MM.1S (cell line): ENCODE measurements at regions not wholly inside any gene's neighbourhood (a gene's known extent, or its start where the extent isn't known, plus 50 kb on each side); places are given as distances from the start of the nearest gene placed in this dataset.
"Not testable (repeated sequence)": the region's sequence is repeated elsewhere in the genome, so short reads cannot be mapped to it uniquely, and the experiment has no call there.

Experiments used
- DNase-seq: peaks from one replicate; pipeline ENCODE4 v3.0.0-alpha.2; 2015
- H2AFZ ChIP-seq: fragments of 300-600 bp; sonication (generic); 2 replicates; pipeline ENCODE4 v1.6.0; 2016; ENCODE audit warnings: antibody characterized with exemption, low read length
- H3F3A ChIP-seq: fragments of 300-600 bp; sonication (generic); 2 replicates; pipeline ENCODE4 v1.6.1; 2016; ENCODE audit warnings: mild to moderate bottlenecking, antibody characterized with exemption, low read length, moderate library complexity, mixed read lengths; ENCODE audit not compliant: insufficient read depth
- H3K27ac ChIP-seq: fragments of 300-600 bp; sonication (generic); 2 replicates; pipeline ENCODE4 v1.5.1; 2016; ENCODE audit warnings: mild to moderate bottlenecking, low read length
- H3K27me3 ChIP-seq: fragments of 300-600 bp; sonication (generic); replicated peaks from 2 replicates; pipeline ENCODE4 v1.6.0; 2016; ENCODE audit warnings: low read length; ENCODE audit not compliant: insufficient read depth
- H3K36me3 ChIP-seq: fragments of 300-600 bp; sonication (generic); replicated peaks from 2 replicates; pipeline ENCODE4 v1.6.1; 2016; ENCODE audit warnings: mild to moderate bottlenecking, low read length, mixed read lengths; ENCODE audit not compliant: insufficient read depth
- H3K4me1 ChIP-seq: fragments of 300-600 bp; sonication (generic); 2 replicates; pipeline ENCODE4 v1.6.1; 2016; ENCODE audit warnings: low read length, mixed read lengths
- H3K4me2 ChIP-seq: fragments of 300-600 bp; sonication (generic); 2 replicates; pipeline ENCODE4 v1.6.0; 2016; ENCODE audit warnings: low read depth, low read length
- H3K4me3 ChIP-seq: fragments of 300-600 bp; sonication (generic); 2 replicates; pipeline ENCODE4 v1.5.1; 2016; ENCODE audit warnings: low read length, mixed read lengths
- H3K79me2 ChIP-seq: fragments of 300-600 bp; sonication (generic); 2 replicates; pipeline ENCODE4 v1.6.1; 2016; ENCODE audit warnings: mixed run types, low read length, mixed read lengths
- H3K9ac ChIP-seq: fragments of 300-600 bp; sonication (generic); 2 replicates; pipeline ENCODE4 v1.6.1; 2016; ENCODE audit warnings: low read length, mixed read lengths
- H3K9me2 ChIP-seq: fragments of 300-600 bp; sonication (generic); replicated peaks from 2 replicates; pipeline ENCODE4 v1.6.1; 2016; ENCODE audit warnings: mild to moderate bottlenecking, low read length, mixed read lengths; ENCODE audit not compliant: insufficient read depth
- H3K9me3 ChIP-seq: fragments of 300-600 bp; sonication (generic); replicated peaks from 2 replicates; pipeline ENCODE4 v1.6.1; 2016; ENCODE audit warnings: mild to moderate bottlenecking, low read length, mixed read lengths; ENCODE audit not compliant: insufficient read depth
- H4K20me1 ChIP-seq: fragments of 300-600 bp; sonication (generic); 2 replicates; pipeline ENCODE4 v1.6.1; 2016; ENCODE audit warnings: mild to moderate bottlenecking, low read length, moderate library complexity, mixed read lengths; ENCODE audit not compliant: insufficient read depth
- CTCF ChIP-seq: fragments of 300-600 bp; sonication (generic); IDR thresholded peaks from 2 replicates; pipeline ENCODE4 v1.5.1; 2016; ENCODE audit warnings: antibody characterized with exemption, low read length, mixed read lengths
- EZH2 ChIP-seq: fragments of 300-600 bp; sonication (generic); optimal IDR thresholded peaks from 2 replicates; pipeline ENCODE3; 2017; ENCODE audit warnings: low read depth, mild to moderate bottlenecking, antibody characterized with exemption, low read length, mixed read lengths
- EZH2phosphoT487 ChIP-seq: fragments of 300-600 bp; sonication (generic); IDR thresholded peaks from 2 replicates; pipeline ENCODE4 v1.6.1; 2018; ENCODE audit warnings: antibody characterized with exemption, low read length

GRCh38 chrX:110915570-110915969 is 120.0 kb upstream of the CHRDL1 start:
- DNase-seq = no peak
- H3K9ac ChIP-seq = no peak overlapping the region
- no peak for TF ChIP-seq EZH2phosphoT487
- TF ChIP-seq EZH2 = no peak
- no peak for TF ChIP-seq CTCF

GRCh38 chrX:110915111-110915510 is 119.5 kb upstream of the CHRDL1 start:
- no peaks in the 10 kb centered on the region for H3K27me3 ChIP-seq
- no peak overlapping the region for H3K4me3 ChIP-seq
- no peaks in the 10 kb centered on the region for H3K9me2 ChIP-seq
- no peaks in the 10 kb centered on the region for H3K36me3 ChIP-seq
- H2AFZ ChIP-seq = no peak overlapping the region
- no peak overlapping the region for H3K27ac ChIP-seq
- no peaks in the 10 kb centered on the region for H3F3A ChIP-seq
- no peaks in the 10 kb centered on the region for H3K9me3 ChIP-seq
- DNase-seq = no peak
- H3K4me1 ChIP-seq = no peaks in the 10 kb centered on the region
- H3K9ac ChIP-seq = no peak overlapping the region
- TF ChIP-seq EZH2 = no peak
- TF ChIP-seq CTCF = no peak
- no peak for TF ChIP-seq EZH2phosphoT487
- no peaks in the 10 kb centered on the region for H4K20me1 ChIP-seq
- H3K4me2 ChIP-seq = no peak overlapping the region
- H3K79me2 ChIP-seq = no peaks in the 10 kb centered on the region

More at GRCh38 chrX:110915570-110915969, 120.0 kb upstream of the CHRDL1 start:
- Histone ChIP-seq H3K4me2 (no peak overlapping the region), H3K9me3 (no peaks in the 10 kb centered on the region), H3K9me2 (no peaks in the 10 kb centered on the region), H2AFZ (no peak overlapping the region), H3K27me3 (no peaks in the 10 kb centered on the region), H3K4me1 (no peaks in the 10 kb centered on the region), H3K79me2 (no peaks in the 10 kb centered on the region), H3K27ac (no peak overlapping the region), H4K20me1 (no peaks in the 10 kb centered on the region), H3K4me3 (no peak overlapping the region), H3K36me3 (no peaks in the 10 kb centered on the region), H3F3A (no peaks in the 10 kb centered on the region)

DNA sequence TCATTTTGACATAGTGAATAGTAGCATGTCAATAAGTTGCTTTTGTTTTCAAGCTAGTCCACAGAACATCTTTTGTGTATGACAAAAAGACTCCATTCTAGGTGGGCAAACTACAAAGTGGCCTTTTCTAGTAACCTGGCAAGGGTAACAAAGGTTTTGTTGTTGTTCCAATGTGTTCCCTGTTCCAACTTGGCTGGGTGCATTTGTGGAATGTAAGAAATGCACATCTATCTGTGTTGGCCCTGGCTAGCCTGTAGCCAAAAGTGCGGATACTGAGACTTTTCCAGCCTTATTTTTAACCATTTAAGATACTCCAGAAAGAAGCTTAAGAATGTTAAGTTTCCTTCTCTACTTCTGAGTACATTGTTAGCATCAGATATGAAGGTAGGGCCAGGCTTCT is 118.7 kb upstream of the CHRDL1 start:
- Histone ChIP-seq H3K4me2 (no peak overlapping the region), H3K9me3 (no peaks in the 10 kb centered on the region), H3K9ac (no peak overlapping the region), H3K4me3 (no peak overlapping the region), H3F3A (no peaks in the 10 kb centered on the region), H3K4me1 (no peaks in the 10 kb centered on the region), H4K20me1 (no peaks in the 10 kb centered on the region), H3K79me2 (no peaks in the 10 kb centered on the region), H3K36me3 (no peaks in the 10 kb centered on the region), H3K9me2 (no peaks in the 10 kb centered on the region), H3K27me3 (no peaks in the 10 kb centered on the region), H3K27ac (no peak overlapping the region), H2AFZ (no peak overlapping the region)
- no peak for DNase-seq
- TF ChIP-seq CTCF (no peak), EZH2phosphoT487 (no peak), EZH2 (no peak)

GRCh38 chrX:110904747-110905146 is 109.1 kb upstream of the CHRDL1 start:
- not testable (repeated sequence) for H3K27ac ChIP-seq, H3K27me3 ChIP-seq, H3K9ac ChIP-seq, H2AFZ ChIP-seq, H3K4me2 ChIP-seq, H3K4me3 ChIP-seq, H3K36me3 ChIP-seq, H3K9me3 ChIP-seq, H3K9me2 ChIP-seq, H4K20me1 ChIP-seq, H3K4me1 ChIP-seq, H3K79me2 ChIP-seq, DNase-seq, H3F3A ChIP-seq
